ENCODE measurements at regions not wholly inside any gene's neighbourhood (a gene's known extent, or its start where the extent isn't known, plus 50 kb on each side); places are given as distances from the start of the nearest gene placed in this dataset.

DNA sequence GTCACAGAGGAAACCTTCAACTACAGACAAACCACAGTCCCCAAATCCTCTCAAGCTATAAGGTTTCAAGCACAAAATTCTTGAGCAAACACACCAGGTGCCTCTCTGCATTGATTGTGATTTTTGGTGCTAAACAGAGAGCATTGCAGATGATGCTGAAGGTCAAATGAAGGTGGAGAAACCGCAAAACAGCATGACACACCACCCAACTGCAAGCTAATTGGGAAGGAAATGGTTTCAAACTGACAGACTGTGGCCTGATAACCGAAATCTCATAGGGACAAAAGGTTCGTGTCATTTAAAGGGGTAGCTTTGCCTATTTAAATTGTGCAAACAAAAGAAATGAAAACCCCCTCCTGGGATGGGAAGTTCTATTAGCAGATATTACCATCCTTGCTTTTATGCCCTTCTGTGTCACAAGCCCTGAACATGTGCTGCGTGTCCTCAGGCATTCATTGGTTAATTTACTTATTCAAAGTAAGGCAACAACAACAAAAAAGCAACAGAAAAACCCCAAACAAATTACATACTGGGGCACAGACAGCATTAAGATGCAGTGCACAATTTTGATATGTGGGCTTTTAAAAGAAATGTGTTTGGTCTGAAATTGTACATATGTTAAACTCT is 154.9 kb downstream of the AQP4 start:
- TF ChIP-seq POLR2A (IDR thresholded peaks at IDR 0.05): no peak
- TF ChIP-seq, protein P1, sequence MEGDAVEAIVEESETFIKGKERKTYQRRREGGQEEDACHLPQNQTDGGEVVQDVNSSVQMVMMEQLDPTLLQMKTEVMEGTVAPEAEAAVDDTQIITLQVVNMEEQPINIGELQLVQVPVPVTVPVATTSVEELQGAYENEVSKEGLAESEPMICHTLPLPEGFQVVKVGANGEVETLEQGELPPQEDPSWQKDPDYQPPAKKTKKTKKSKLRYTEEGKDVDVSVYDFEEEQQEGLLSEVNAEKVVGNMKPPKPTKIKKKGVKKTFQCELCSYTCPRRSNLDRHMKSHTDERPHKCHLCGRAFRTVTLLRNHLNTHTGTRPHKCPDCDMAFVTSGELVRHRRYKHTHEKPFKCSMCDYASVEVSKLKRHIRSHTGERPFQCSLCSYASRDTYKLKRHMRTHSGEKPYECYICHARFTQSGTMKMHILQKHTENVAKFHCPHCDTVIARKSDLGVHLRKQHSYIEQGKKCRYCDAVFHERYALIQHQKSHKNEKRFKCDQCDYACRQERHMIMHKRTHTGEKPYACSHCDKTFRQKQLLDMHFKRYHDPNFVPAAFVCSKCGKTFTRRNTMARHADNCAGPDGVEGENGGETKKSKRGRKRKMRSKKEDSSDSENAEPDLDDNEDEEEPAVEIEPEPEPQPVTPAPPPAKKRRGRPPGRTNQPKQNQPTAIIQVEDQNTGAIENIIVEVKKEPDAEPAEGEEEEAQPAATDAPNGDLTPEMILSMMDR (IDR thresholded peaks at IDR 0.05): no peak

All from heart left ventricle (tissue), 13 donors.